Testis (tissue), 2 donors: ENCODE measurements at regions not wholly inside any gene's neighbourhood (a gene's known extent, or its start where the extent isn't known, plus 50 kb on each side); places are given as distances from the start of the nearest gene placed in this dataset.

Source experiments
- DNase-seq: peaks from one replicate; pipeline ENCODE4 v3.0.0-alpha.2; 2019
- H3K27ac ChIP-seq, 2 donors: fragments of 200-600 bp; sonication (generic); one replicate each; pipeline ENCODE4 v1.5.1; 2019
- H3K27me3 ChIP-seq: fragments of 200-600 bp; sonication (generic); one replicate; pipeline ENCODE4 v1.5.1; 2019
- H3K36me3 ChIP-seq: fragments of 200-600 bp; sonication (generic); one replicate; pipeline ENCODE4 v1.5.1; 2017; ENCODE audit warnings: low read depth; ENCODE audit errors: missing control alignments
- H3K4me1 ChIP-seq: fragments of 200-600 bp; sonication (generic); one replicate; pipeline ENCODE4 v1.5.1; 2019
- H3K4me3 ChIP-seq, 2 donors: fragments of 200-600 bp; sonication (generic); one replicate each; pipeline ENCODE4 v1.5.1; 2017 to 2019
- H3K9me3 ChIP-seq: fragments of 200-600 bp; sonication (generic); one replicate; pipeline ENCODE4 v1.5.1; 2017
- CTCF ChIP-seq, 3 experiments: fragments of 450-650 bp in 2 of 3; fragments of 200-600 bp in 1 of 3; sonication (generic) in 1 of 3; IDR thresholded peaks; one replicate each; pipeline ENCODE4 v1.5.1; 2016 to 2019; ENCODE audit warnings: antibody characterized with exemption in 3 of 3, mild to moderate bottlenecking in 2 of 3, moderate library complexity in 1 of 3
- POLR2A ChIP-seq: fragments of 450-650 bp; IDR thresholded peaks from one replicate; pipeline ENCODE4 v1.6.1; 2017; ENCODE audit warnings: antibody characterized with exemption, mild to moderate bottlenecking, moderate library complexity
- WGBS, 2 donors: methylation state at CpG; one replicate each; pipeline ENCODE4 v1.1.5; 2018; 5-methylcytosine and 5-hydroxymethylcytosine counted together
- intact Hi-C: fragments of 100-400 bp; cut with DNase I; formaldehyde crosslinking; loops from one replicate; pipeline ENCODE4 v1.15.1; 2023; ENCODE audit warnings: low total_unique reads

- H3K36me3 ChIP-seq: no peaks in the 10 kb centered on the region
- intact Hi-C loops: no loop called here
- TF ChIP-seq CTCF (IDR thresholded peaks at IDR 0.05): no peak
- TF ChIP-seq POLR2A: no peak
- no peaks in the 10 kb centered on the region for H3K27me3 ChIP-seq
- DNase-seq: peak; percentile 83
- 27 to 44% methylated on average over 23 of the region's 23 CpGs for WGBS, 2 donors
- no peak overlapping the region for H3K4me3 ChIP-seq
- H3K9me3 ChIP-seq: no peaks in the 10 kb centered on the region
- H3K27ac ChIP-seq: peak overlapping the region in 1 of 2 donors; percentile 64
- H3K4me1 ChIP-seq: peaks cover 17% of the 10 kb centered on the region
Measured at GRCh38 chr16:73172241-73172972, 124.5 kb upstream of the ZFHX3 start.

- Histone ChIP-seq H3K27ac (no peak overlapping the region), H3K4me1 (peaks cover 22% of the 10 kb centered on the region), H3K27me3 (no peaks in the 10 kb centered on the region), H3K4me3 (no peak overlapping the region), H3K36me3 (no peaks in the 10 kb centered on the region), H3K9me3 (no peaks in the 10 kb centered on the region)
- intact Hi-C loops: no loop called here
- no peak for TF ChIP-seq POLR2A
- TF ChIP-seq CTCF (IDR thresholded peaks at IDR 0.05): no peak
- WGBS, 2 donors: 58 to 70% methylated on average over 9 of the region's 9 CpGs
- no peak for DNase-seq
Measured at GRCh38 chr16:73171901-73172240, 123.9 kb upstream of the ZFHX3 start.

GRCh38 chr16:73171380-73171779, 123.5 kb upstream of the ZFHX3 start:
- DNase-seq: no peak
- intact Hi-C loops: no loop called here
- TF ChIP-seq CTCF (IDR thresholded peaks at IDR 0.05): no peak
- TF ChIP-seq POLR2A: no peak

GRCh38 chr16:73170612-73171038, 122.7 kb upstream of the ZFHX3 start:
- intact Hi-C loops: no loop called here
- DNase-seq: no peak

More at GRCh38 chr16:73171380-73171779, 123.5 kb upstream of the ZFHX3 start:
- Histone ChIP-seq H3K27ac (no peak overlapping the region), H3K4me3 (no peak overlapping the region), H3K36me3 (no peaks in the 10 kb centered on the region), H3K4me1 (peaks cover 24% of the 10 kb centered on the region), H3K9me3 (no peaks in the 10 kb centered on the region), H3K27me3 (no peaks in the 10 kb centered on the region)
- WGBS, 2 donors: 49 to 56% methylated on average over 8 to 9 of the region's 9 CpGs

More at GRCh38 chr16:73170612-73171038, 122.7 kb upstream of the ZFHX3 start:
- Histone ChIP-seq H3K36me3 (no peaks in the 10 kb centered on the region), H3K4me1 (peaks cover 24% of the 10 kb centered on the region), H3K9me3 (no peaks in the 10 kb centered on the region), H3K27ac (no peak overlapping the region), H3K4me3 (no peak overlapping the region), H3K27me3 (no peaks in the 10 kb centered on the region)
- WGBS, 2 donors: 37 to 58% methylated on average over 10 of the region's 10 CpGs
- no peak for TF ChIP-seq CTCF (IDR thresholded peaks at IDR 0.05)
- no peak for TF ChIP-seq POLR2A
